Activated CD4-positive, alpha-beta T cell treated with anti-CD3 and anti-CD28 coated beads, Interleukin-10, Interleukin-2, amounts not matched to agents 100 ng/mL and 50 ng/mL, durations not matched to agents 16 hours and 8 hours (primary cell): ENCODE measurements at regions not wholly inside any gene's neighbourhood (a gene's known extent, or its start where the extent isn't known, plus 50 kb on each side); places are given as distances from the start of the nearest gene placed in this dataset.
"Not testable (repeated sequence)": the region's sequence is repeated elsewhere in the genome, so short reads cannot be mapped to it uniquely, and the experiment has no call there.

Source experiments
- DNase-seq: peaks from one replicate; pipeline ENCODE4 v3.0.0-alpha.2; 2020

GRCh38 chr1:198809247-198809646, 170.4 kb downstream of the PTPRC start:
- DNase-seq, result no peak

- DNase-seq, result no peak
Observed at GRCh38 chr1:198811449-198811848, 172.6 kb downstream of the PTPRC start.

GRCh38 chr1:198823626-198824025, 184.8 kb downstream of the PTPRC start:
- no peak for DNase-seq

- no peak for DNase-seq
Observed at GRCh38 chr1:198825254-198825653, 186.4 kb downstream of the PTPRC start.

GRCh38 chr1:198829356-198829755, 190.5 kb downstream of the PTPRC start:
- DNase-seq, result no peak

GRCh38 chr1:198829944-198830343, 191.1 kb downstream of the PTPRC start:
- DNase-seq, result no peak

- no peak for DNase-seq
Observed at GRCh38 chr1:198830412-198830811, 191.6 kb downstream of the PTPRC start.

GRCh38 chr1:198833706-198834503, 195.1 kb downstream of the PTPRC start:
- DNase-seq, result no peak

- no peak for DNase-seq
Observed at GRCh38 chr1:198837278-198838021, 198.6 kb downstream of the PTPRC start.

GRCh38 chr1:198838022-198838342, 199.1 kb downstream of the PTPRC start:
- DNase-seq, result no peak

GRCh38 chr1:198841477-198841876, 202.6 kb downstream of the PTPRC start:
- no peak for DNase-seq

GRCh38 chr1:198842686-198843085, 203.8 kb downstream of the PTPRC start:
- DNase-seq, result no peak

GRCh38 chr1:198845271-198845670, 206.4 kb downstream of the PTPRC start:
- DNase-seq, result no peak

- DNase-seq, result no peak
Observed at GRCh38 chr1:198845851-198846250, 207.0 kb downstream of the PTPRC start.

GRCh38 chr1:198846556-198846955, 207.7 kb downstream of the PTPRC start:
- DNase-seq, result no peak

- DNase-seq, result no peak
Observed at GRCh38 chr1:198848206-198848605, 209.4 kb downstream of the PTPRC start.

GRCh38 chr1:198848649-198849048, 209.8 kb downstream of the PTPRC start:
- DNase-seq, result no peak

GRCh38 chr1:198849093-198849492, 210.3 kb downstream of the PTPRC start:
- no peak for DNase-seq

GRCh38 chr1:198850196-198850595, 211.4 kb downstream of the PTPRC start:
- DNase-seq, result no peak

GRCh38 chr1:198850966-198851365, 212.1 kb downstream of the PTPRC start:
- DNase-seq, result not testable (repeated sequence)

GRCh38 chr1:198856601-198857000, 217.8 kb downstream of the PTPRC start:
- no peak for DNase-seq

- DNase-seq, result no peak
Observed at GRCh38 chr1:198858033-198858432, 219.2 kb downstream of the PTPRC start.

- DNase-seq, result no peak
Observed at GRCh38 chr1:198860371-198860770, 221.5 kb downstream of the PTPRC start.

- DNase-seq, result no peak
Observed at GRCh38 chr1:198861636-198862035, 222.8 kb downstream of the PTPRC start.

- no peak for DNase-seq
Observed at GRCh38 chr1:198864695-198865094, 225.9 kb downstream of the PTPRC start.
